ENCODE measurements at regions not wholly inside any gene's neighbourhood (a gene's known extent, or its start where the extent isn't known, plus 50 kb on each side); places are given as distances from the start of the nearest gene placed in this dataset.

GRCh38 chr13:77480066-77480465 is 55.4 kb upstream of the SCEL start:
- intact Hi-C loops (cut with micrococcal nuclease) = no loop called here

GRCh38 chr13:77479326-77479725 is 56.2 kb upstream of the SCEL start:
- intact Hi-C loops (cut with micrococcal nuclease) = loop anchor here (5.0 kb wide), 1 partner anchor 252 kb away; no protein-coding TSS in a partner anchor

- intact Hi-C loops (cut with micrococcal nuclease) = loop anchor here (5.0 kb wide), 1 partner anchor 250 kb away; no protein-coding TSS in a partner anchor
Observed at GRCh38 chr13:77477299-77477848, 58.1 kb upstream of the SCEL start.

GRCh38 chr13:77476456-77476855 is 59.0 kb upstream of the SCEL start:
- intact Hi-C loops (cut with micrococcal nuclease) = loop anchor here (5.0 kb wide), 1 partner anchor 249 kb away; no protein-coding TSS in a partner anchor

GRCh38 chr13:77475345-77476084 is 60.0 kb upstream of the SCEL start:
- intact Hi-C loops (cut with micrococcal nuclease) = loop anchor here (5.0 kb wide), 1 partner anchor 248 kb away; no protein-coding TSS in a partner anchor

- intact Hi-C loops (cut with micrococcal nuclease) = no loop called here
Observed at GRCh38 chr13:77470986-77471385, 64.5 kb upstream of the SCEL start.

GRCh38 chr13:77466753-77467422 is 68.6 kb upstream of the SCEL start:
- intact Hi-C loops (cut with micrococcal nuclease) = no loop called here

- intact Hi-C loops (cut with micrococcal nuclease) = no loop called here
Observed at GRCh38 chr13:77465603-77466195, 69.8 kb upstream of the SCEL start.

- intact Hi-C loops (cut with micrococcal nuclease) = no loop called here
Observed at GRCh38 chr13:77460195-77460594, 75.3 kb upstream of the SCEL start.

- intact Hi-C loops (cut with micrococcal nuclease) = no loop called here
Observed at GRCh38 chr13:77459592-77459991, 75.9 kb upstream of the SCEL start.

- intact Hi-C loops (cut with micrococcal nuclease) = no loop called here
Observed at GRCh38 chr13:77458736-77459135, 76.8 kb upstream of the SCEL start.

- intact Hi-C loops (cut with micrococcal nuclease) = no loop called here
Observed at GRCh38 chr13:77457966-77458365, 77.5 kb upstream of the SCEL start.

- intact Hi-C loops (cut with micrococcal nuclease) = no loop called here
Observed at GRCh38 chr13:77456271-77456670, 79.2 kb upstream of the SCEL start.

- intact Hi-C loops (cut with micrococcal nuclease) = no loop called here
Observed at GRCh38 chr13:77449265-77449664, 86.2 kb upstream of the SCEL start.

GRCh38 chr13:77448689-77449088 is 86.8 kb upstream of the SCEL start:
- intact Hi-C loops (cut with micrococcal nuclease) = no loop called here

- intact Hi-C loops (cut with micrococcal nuclease) = no loop called here
Observed at GRCh38 chr13:77443511-77443910, 92.0 kb upstream of the SCEL start.

- intact Hi-C loops (cut with micrococcal nuclease) = no loop called here
Observed at GRCh38 chr13:77437267-77437666, 98.2 kb upstream of the SCEL start.

GRCh38 chr13:77434289-77434688 is 101.2 kb upstream of the SCEL start:
- intact Hi-C loops (cut with micrococcal nuclease) = no loop called here

- intact Hi-C loops (cut with micrococcal nuclease) = no loop called here
Observed at GRCh38 chr13:77431449-77431848, 104.1 kb upstream of the SCEL start.

- intact Hi-C loops (cut with micrococcal nuclease) = no loop called here
Observed at GRCh38 chr13:77430377-77430951, 103.6 kb upstream of the MYCBP2 start.

GRCh38 chr13:77429320-77430142 is 102.6 kb upstream of the MYCBP2 start:
- intact Hi-C loops (cut with micrococcal nuclease) = no loop called here

All from T-helper 1 cell treated with Interleukin-12 subunit alpha and Interleukin-12 subunit beta and Interleukin-4 antibody, amounts not matched to agents 30 ng/mL and 1 ng/mL, for 36 hours (primary cell).